GM19023 (cell line): ENCODE measurements at regions not wholly inside any gene's neighbourhood (a gene's known extent, or its start where the extent isn't known, plus 50 kb on each side); places are given as distances from the start of the nearest gene placed in this dataset.

Experiments
- ATAC-seq: cut with Tn5 transposase; IDR thresholded peaks from one replicate; pipeline ENCODE4 v1.9.1; 2021; ENCODE audit warnings: mild to moderate bottlenecking, moderate library complexity; ENCODE audit not compliant: unreplicated experiment

GRCh38 chr14:98229656-98230366, 1042.2 kb downstream of the BCL11B start:
- no peak for ATAC-seq

GRCh38 chr14:98230411-98230810, 1041.6 kb downstream of the BCL11B start:
- ATAC-seq, result no peak

- ATAC-seq, result no peak
Measured at GRCh38 chr14:98231210-98231609, 1040.8 kb downstream of the BCL11B start.

- no peak for ATAC-seq
Measured at GRCh38 chr14:98233656-98234055, 1038.3 kb downstream of the BCL11B start.

DNA sequence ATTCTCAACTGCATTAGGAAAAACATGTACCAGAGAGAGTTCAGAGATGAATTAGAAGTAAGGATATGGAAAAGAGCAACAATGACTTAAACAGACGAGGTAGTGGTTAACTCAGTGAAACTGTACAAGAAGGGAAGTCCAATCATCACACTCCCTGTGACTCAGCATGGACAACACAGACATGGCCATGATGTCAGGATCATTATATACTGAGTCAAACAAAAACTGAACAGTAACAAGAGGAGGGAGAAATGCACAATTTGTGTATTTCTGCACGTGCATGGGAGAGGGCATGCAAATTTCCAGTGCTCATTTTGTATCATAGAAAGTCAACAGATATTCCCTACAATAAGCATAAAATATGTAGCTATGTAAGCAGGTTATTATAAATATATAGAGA, 1037.8 kb downstream of the BCL11B start:
- ATAC-seq, result no peak

DNA sequence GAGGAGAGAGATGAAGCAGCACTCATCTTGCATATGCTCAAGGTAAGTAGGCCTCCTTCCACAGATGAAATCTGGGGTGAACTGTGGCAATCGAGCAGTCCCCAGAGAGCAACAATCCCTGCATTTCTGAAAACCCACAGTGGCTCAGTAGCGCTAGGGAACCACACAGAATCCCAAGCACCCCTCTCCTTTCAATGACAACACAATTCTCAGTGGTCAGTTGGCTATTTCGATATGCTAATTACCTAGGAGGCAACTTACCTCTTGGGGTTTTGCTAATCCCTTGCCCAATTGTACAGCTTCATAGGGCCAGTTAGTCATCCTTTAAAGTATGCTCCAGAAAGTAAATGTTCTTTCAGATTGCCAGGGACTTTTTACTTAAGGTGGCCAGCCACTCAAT, 1035.7 kb downstream of the BCL11B start:
- ATAC-seq, result no peak

DNA sequence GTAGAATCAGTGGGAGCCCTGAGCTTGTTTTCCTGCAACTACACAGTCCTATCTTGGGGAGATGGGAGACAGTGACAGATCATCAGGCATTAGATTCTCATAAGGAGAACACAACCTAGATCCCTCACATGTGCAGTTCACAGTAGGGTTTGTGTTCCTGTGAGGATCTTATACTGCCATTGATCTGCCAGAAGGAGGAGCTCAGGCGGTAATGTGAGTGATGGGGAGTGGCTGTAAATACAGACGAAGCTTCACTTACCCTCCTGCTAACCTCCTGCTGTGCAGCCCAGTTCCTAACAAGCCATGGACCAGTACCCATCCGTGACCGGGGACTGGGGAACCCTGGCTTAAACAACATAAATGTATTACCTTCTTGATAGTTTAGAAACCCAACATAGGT, 1034.1 kb downstream of the BCL11B start:
- ATAC-seq, result no peak

- ATAC-seq, result no peak
Measured at GRCh38 chr14:98240376-98240775, 1031.6 kb downstream of the BCL11B start.

- ATAC-seq, result no peak
Measured at GRCh38 chr14:98242903-98243302, 1029.1 kb downstream of the BCL11B start.

DNA sequence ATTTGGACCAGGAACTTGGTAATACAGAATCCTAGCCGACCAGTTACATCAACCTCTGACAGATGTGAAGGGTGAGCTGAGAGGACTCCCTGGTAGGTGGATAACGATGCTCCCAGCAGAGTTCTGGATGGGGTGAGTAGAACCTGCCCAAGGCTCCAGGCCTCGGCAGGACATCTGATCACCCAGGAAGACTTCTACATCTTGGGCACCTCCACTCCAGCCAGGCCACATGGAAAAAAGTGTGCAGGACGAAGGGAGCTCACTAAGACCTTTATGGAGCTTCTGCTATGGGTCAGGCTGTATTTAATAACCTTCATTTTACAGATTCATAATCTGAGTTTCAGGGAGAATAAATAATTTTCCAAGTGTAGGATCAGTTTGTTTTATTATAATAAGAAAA, 1028.7 kb downstream of the BCL11B start:
- ATAC-seq, result no peak

DNA sequence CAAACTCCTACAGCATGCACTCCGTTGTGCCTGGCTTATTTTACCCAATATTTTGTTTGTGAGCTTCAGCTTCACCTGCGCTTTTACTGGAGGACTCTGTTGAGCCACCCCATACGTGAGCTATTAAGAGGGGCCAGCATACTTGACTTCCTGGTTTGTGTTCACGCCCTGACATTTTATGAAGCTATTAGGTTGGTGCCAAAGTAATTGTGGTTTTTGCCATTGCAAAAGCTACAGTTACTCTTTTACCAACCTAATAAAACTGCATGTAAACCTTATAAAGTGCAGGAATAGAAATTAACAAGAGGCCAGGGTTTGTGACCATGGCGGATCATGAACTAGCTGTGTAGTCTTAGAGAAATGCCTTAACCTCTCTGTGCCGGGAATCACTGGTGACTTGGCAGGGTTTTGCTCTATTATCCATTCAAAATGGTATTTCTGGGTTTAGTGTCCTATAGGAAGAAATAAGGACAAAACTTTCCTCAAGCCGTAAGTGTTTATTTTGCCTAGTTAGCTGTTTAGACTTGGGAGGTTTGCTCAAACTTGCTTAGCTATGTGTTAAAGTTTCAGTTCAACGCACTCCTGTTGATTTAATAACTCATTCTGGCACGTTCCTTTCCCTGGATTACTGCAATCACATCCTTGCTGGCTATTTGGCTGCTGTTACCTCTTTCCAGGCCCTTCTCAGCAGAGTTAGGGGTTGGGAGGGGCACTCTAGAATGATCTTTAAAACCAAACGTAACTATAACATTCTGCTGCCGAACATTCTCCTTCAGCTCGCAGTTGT, 1027.6 kb downstream of the BCL11B start:
- no peak for ATAC-seq

DNA sequence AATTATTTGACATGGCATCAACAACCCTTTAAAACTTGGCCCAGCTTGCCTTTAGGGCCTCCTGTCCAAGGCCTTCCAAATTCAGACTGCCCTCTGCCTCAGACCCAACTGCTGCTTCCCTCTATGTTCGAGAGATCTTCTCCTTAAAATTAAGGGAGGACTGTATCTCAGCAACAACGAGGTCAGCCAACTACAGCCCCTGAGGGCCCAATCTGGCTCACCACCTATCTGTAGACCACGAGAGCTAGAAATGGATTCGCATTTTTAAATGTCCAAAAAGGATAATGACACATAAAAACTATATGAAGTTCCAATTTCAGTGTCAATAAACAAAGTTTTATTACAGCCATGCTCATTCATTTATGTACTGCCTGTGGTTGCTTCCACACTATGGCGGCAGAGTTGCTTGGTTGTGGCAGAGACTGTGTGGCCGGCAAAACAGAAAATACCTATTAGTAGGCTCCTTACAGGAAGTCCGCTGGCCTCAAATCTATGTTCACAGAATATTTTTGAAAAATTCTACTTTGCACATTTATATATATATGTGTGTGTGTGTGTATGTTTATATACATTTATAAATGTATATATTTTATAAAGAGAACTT, 1026.9 kb downstream of the BCL11B start:
- ATAC-seq, result no peak

- no peak for ATAC-seq
Measured at GRCh38 chr14:98249057-98249456, 1022.9 kb downstream of the BCL11B start.

- no peak for ATAC-seq
Measured at GRCh38 chr14:98249476-98249875, 1022.5 kb downstream of the BCL11B start.

DNA sequence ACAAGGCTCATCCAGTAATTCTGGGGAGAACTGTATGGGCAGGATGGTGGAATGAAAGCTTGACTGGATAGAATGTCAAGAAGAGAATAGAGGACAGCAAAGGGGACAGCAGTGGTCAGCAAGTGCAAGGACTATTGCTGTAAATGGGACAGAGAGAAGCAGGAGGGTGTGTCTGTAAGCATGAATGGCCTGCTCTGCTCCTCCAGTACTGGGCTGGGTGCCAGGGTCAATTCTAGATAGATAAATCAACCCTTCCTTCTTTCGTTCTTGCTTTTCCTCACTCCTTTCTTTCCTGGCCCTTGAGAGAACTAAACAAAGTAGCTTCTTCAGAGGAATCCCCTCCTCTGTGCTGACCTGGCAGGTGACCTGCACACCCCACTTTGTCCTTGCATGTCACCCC, 1019.2 kb downstream of the BCL11B start:
- ATAC-seq, result no peak

DNA sequence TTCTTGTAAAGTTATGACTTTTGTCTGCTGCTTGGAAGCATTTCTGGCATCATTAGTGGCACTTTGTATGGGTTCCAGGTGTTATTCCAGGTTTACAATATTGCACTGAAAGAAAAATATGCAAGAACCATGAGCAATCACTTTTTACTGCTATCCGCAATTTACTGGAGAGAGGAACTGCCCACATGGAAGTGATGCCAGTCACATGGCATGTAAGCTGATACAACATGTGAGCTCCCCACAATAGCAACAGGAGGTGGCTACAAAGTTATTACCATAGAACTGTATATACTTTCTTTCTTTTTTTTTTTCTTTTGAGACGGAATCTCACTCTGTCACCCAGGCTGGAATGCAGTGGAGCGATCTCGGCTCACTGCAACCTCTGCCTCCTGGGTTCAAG, 1012.1 kb downstream of the BCL11B start:
- no peak for ATAC-seq

DNA sequence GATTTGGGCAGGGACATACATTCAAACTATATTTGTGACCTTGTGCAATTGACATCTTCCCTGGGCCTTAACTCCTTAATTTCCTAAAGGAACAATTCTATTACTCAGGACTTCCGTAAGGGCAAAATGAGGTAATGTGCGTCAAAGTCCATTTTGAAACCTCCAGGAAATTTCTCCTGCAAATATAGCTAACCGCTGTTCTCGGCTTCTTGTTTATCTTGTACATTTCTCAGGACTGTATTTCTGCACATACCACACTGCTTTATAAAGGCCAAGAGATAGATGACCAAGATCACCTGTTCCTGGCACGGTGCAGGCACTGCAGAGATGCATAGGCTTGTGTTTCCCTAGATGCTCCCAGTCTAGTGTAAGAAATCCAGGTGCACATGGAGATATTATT, 1009.4 kb downstream of the BCL11B start:
- no peak for ATAC-seq

GRCh38 chr14:98269533-98269932, 1002.5 kb downstream of the BCL11B start:
- ATAC-seq, result no peak

DNA sequence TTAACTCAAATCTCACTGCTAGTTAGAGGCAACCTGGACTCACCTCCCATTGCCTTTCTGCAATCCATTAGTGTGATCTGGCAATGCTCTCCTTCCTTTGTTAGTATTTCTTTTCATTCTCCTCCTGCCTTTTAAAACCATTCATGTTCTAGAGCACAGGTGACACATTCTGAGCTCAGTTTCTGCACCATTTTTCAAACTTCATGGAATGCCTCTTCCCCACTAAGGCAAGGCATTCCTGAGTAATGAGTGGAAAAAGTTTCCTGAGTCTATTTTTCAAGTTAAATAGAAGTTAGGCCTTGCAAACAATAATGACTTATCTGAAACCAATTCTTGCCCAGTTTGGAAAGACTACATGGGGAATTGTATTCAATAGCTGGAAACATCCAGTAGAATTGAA, 1001.8 kb downstream of the BCL11B start:
- no peak for ATAC-seq

DNA sequence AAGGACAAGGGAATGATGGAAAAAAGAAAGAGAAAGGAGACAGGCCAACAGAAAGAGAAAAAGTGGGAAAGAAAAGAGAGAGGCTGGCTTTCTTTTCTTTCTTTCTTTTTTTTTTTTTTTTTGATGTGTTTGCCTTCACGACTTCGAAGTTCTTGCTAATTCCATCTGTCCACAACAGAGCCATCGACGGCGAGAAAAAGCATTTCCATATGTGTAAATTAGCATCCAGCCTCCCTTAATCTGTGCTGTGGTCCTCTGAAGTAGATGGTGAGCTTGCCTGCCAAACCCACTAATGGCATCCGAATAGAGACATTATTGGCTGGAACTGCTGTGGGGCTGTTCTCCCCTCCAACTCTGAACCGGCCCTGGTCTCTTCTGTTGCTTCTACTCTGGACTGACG, 997.4 kb downstream of the BCL11B start:
- ATAC-seq, result no peak

GRCh38 chr14:98278800-98279199, 993.2 kb downstream of the BCL11B start:
- ATAC-seq, result no peak

GRCh38 chr14:98280436-98280835, 991.6 kb downstream of the BCL11B start:
- ATAC-seq, result no peak
